AG04450 (cell line): ENCODE measurements at regions not wholly inside any gene's neighbourhood (a gene's known extent, or its start where the extent isn't known, plus 50 kb on each side); places are given as distances from the start of the nearest gene placed in this dataset.

Experiments used
- CTCF ChIA-PET: fragments of 300-600, 350-600 bp; formaldehyde crosslinking; extraction: SDS; loops from one replicate; lab custom pipeline; 2022; ENCODE audit warnings: antibody characterized with exemption, inconsistent platforms; lab: Charles Lee
- POLR2A ChIA-PET: fragments of 350-600 bp; formaldehyde crosslinking; extraction: SDS; loops from one replicate; lab custom pipeline; 2021; ENCODE audit warnings: antibody characterized with exemption, inconsistent platforms; lab: Yijun Ruan, JAX
- DNase-seq: peaks from one replicate; pipeline ENCODE4 v3.0.0-alpha.2; 2011; ENCODE audit warnings: low read depth, low spot score
- H3K27ac ChIP-seq: one replicate; pipeline ENCODE4 v1.5.1; 2012; ENCODE audit warnings: low read depth, low read length, control low read depth
- H3K27me3 ChIP-seq: one replicate; pipeline ENCODE4 v1.6.0; 2012; ENCODE audit warnings: low read length; ENCODE audit not compliant: control insufficient read depth, insufficient read depth
- H3K4me3 ChIP-seq: 2 replicates; pipeline ENCODE4 v1.5.1; 2011; ENCODE audit warnings: mild to moderate bottlenecking, low read depth, low read length, control low read depth
- H3K9me3 ChIP-seq: 2 replicates; pipeline ENCODE4 v1.5.1; 2012; ENCODE audit warnings: low read length; ENCODE audit not compliant: control insufficient read depth, insufficient read depth
- CTCF ChIP-seq: IDR thresholded peaks from 2 replicates; pipeline ENCODE4 v1.5.1; 2011; ENCODE audit warnings: low read depth, low read length, control low read depth, inconsistent platforms

DNA sequence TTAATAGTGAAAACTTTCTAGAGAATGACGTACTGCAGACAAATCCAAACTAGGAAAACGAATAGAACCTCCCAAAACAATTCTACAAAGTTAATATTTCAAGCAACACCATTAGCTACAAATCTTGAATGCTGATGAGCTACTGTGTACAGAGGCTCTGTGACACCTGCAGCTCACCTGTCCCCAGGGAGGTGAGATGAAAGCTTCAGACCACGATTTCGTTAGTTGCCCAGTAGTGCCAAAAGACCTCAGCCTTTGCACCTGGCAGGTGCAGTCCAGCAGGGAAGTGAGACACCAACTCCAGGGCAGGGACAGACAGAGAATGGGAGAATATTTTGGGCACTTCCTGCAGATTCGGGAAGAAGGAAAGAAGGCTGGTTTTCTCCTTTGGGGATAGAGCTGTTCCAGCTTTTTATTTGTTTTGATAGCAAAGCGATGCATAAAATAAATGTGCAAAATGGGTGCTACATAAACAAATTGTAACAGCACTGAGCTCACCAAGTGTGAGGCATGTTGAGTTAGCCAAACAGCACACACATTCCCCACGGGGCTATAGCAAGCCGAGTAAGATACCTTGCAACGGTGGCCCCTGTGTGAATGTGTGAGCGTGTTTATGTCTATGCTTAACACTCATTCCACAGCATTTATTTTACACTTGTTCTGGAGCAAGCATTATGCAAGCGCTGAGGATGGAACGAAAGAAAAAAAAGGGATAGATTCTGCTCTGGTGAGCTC, 1024.8 kb upstream of the AUTS2 start:
- ChIA-PET CTCF (no interaction called here), POLR2A (no interaction called here)
- Histone ChIP-seq H3K27me3 (no peaks in the 10 kb centered on the region), H3K27ac (no peak overlapping the region), H3K9me3 (no peaks in the 10 kb centered on the region), H3K4me3 (no peak overlapping the region)
- TF ChIP-seq CTCF = no peak
- no peak for DNase-seq

GRCh38 chr7:68576366-68576765, 1021.9 kb upstream of the AUTS2 start:
- Histone ChIP-seq H3K27me3 (no peaks in the 10 kb centered on the region), H3K27ac (no peak overlapping the region), H3K9me3 (no peaks in the 10 kb centered on the region), H3K4me3 (no peak overlapping the region)
- no peak for TF ChIP-seq CTCF
- DNase-seq = no peak
- ChIA-PET CTCF (no interaction called here), POLR2A (no interaction called here)

DNA sequence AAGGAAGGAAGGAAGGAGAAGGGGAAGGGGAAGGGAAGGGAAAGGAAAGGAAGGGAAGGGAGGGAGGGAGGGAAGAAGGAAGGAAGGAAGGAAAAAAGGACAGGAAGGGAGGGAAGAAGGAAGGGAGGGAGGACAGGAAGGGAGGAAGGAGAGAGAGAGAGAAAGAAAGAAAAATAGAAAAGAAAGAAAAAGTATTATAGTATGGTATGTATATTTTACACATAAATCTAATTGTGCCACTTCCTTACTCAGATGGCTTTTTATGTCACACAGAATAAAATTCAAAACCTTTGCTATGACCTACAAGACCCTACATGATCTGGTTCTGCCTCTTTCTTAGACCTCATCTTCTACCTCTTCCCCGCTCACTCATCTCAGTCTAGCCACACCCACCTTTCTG, 1016.9 kb upstream of the AUTS2 start:
- no peak for DNase-seq
- H3K9me3 ChIP-seq = peaks cover 4% of the 10 kb centered on the region; the same call in 1 of the 2 replicates
- no peak overlapping the region for H3K27ac ChIP-seq
- H3K27me3 ChIP-seq = no peaks in the 10 kb centered on the region
- no peak for TF ChIP-seq CTCF
- ChIA-PET POLR2A (no interaction called here), CTCF (no interaction called here)
- H3K4me3 ChIP-seq = no peak overlapping the region

DNA sequence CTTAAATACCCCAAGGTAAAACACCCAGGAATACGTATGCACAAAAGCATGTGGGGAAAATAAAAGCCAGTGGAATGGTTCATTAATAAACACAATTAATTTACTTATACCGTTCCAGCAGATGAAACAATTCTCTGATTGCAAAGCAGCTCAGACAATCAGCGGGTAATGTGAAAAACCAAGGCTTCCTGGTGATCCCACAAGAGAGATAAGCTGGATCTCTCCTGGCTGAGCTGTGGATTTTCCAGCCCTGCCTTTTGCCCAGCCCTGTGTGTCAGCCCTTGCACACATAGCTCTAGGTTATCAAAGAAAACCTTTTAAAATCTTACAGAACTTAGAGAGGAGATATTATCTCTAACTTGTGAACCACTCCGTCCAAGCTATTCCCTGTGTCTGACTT, 1010.7 kb upstream of the AUTS2 start:
- ChIA-PET POLR2A (no interaction called here), CTCF (interaction anchor here (0.7 kb wide), 1 partner anchor 152 kb away, joined by 3 read pairs; no protein-coding TSS in a partner anchor)
- Histone ChIP-seq H3K27ac (no peak overlapping the region), H3K9me3 (no peaks in the 10 kb centered on the region), H3K4me3 (no peak overlapping the region), H3K27me3 (no peaks in the 10 kb centered on the region)
- TF ChIP-seq CTCF = no peak
- no peak for DNase-seq

DNA sequence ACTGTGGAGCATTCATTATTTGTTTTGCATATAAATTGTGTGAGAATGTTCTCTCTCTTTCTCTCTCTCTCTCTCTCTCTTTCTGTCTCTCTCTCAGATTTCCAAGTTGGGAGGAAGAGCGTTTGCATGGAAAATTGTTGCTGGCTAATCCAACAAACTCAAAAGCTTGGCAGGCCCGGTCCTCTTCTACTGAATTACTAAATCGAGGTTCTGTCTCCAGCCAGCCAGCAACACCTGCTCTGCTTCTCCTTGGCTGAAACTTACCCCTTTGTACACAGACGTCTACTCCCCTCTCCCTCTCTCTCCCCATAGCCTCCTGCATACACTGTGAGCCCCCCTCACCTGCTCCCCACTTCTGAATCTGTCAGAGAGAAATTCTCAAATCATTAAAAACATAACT, 996.4 kb upstream of the AUTS2 start:
- ChIA-PET CTCF (no interaction called here), POLR2A (no interaction called here)
- H3K4me3 ChIP-seq = no peak overlapping the region
- H3K9me3 ChIP-seq = peaks cover 3% of the 10 kb centered on the region; the same call in 1 of the 2 replicates
- DNase-seq = no peak
- no peak overlapping the region for H3K27ac ChIP-seq
- TF ChIP-seq CTCF = no peak
- H3K27me3 ChIP-seq = no peaks in the 10 kb centered on the region
